Naive B cell (primary cell): ENCODE measurements at regions not wholly inside any gene's neighbourhood (a gene's known extent, or its start where the extent isn't known, plus 50 kb on each side); places are given as distances from the start of the nearest gene placed in this dataset.

Experiments used
- ATAC-seq, 2 donors: fragments of 150-1000 bp; cut with Tn5 transposase; 2 replicates each; pipeline ENCODE4 v1.10.0; 2021; ENCODE audit warnings: low read depth in 2 of 2, mild to moderate bottlenecking in 2 of 2, moderate library complexity in 2 of 2
- DNase-seq: peaks from one replicate; pipeline ENCODE4 v3.0.0; 2022
- H3K27ac Mint-ChIP-seq, 6 donors: one replicate each; pipeline ENCODE4 v1.8.0; 2020 to 2022; ENCODE audit warnings: mild to moderate bottlenecking in 6 of 6, mixed read lengths in 6 of 6, moderate library complexity in 5 of 6, inconsistent platforms in 2 of 6
- H3K27me3 Mint-ChIP-seq, 3 donors: one replicate each; pipeline ENCODE4 v1.8.0; 2021 to 2022; ENCODE audit warnings: mixed read lengths in 3 of 3, mild to moderate bottlenecking in 1 of 3
- H3K36me3 Mint-ChIP-seq, 2 donors: one replicate each; pipeline ENCODE4 v1.8.0; 2020 to 2022; ENCODE audit warnings: mixed read lengths in 2 of 2, inconsistent platforms in 1 of 2, mild to moderate bottlenecking in 1 of 2
- H3K4me1 Mint-ChIP-seq, 3 donors: one replicate each; pipeline ENCODE4 v1.8.0; 2020 to 2022; ENCODE audit warnings: mixed read lengths in 3 of 3, inconsistent platforms in 1 of 3, mild to moderate bottlenecking in 1 of 3, moderate library complexity in 1 of 3
- H3K4me3 Mint-ChIP-seq, 8 donors: one replicate each; pipeline ENCODE4 v1.8.0; 2020 to 2022; ENCODE audit warnings: mild to moderate bottlenecking in 8 of 8, mixed read lengths in 8 of 8, moderate library complexity in 8 of 8, inconsistent platforms in 2 of 8
- H3K9me3 Mint-ChIP-seq, 7 donors: one replicate each; pipeline ENCODE4 v1.8.0; 2020 to 2022; ENCODE audit warnings: mixed read lengths in 7 of 7, mild to moderate bottlenecking in 5 of 7, inconsistent platforms in 2 of 7, moderate library complexity in 1 of 7

- DNase-seq = no peak
- ATAC-seq = no peak
- no peak overlapping the region for H3K27ac Mint-ChIP-seq
- H3K4me1 Mint-ChIP-seq = no peaks in the 10 kb centered on the region
- peaks cover 10 to 42% (median 20%) of the 10 kb centered on the region in 3 donors for H3K27me3 Mint-ChIP-seq
- no peak overlapping the region for H3K4me3 Mint-ChIP-seq
- H3K9me3 Mint-ChIP-seq = peaks cover 11 to 41% (median 16%) of the 10 kb centered on the region in 7 donors
- H3K36me3 Mint-ChIP-seq = peaks cover 0 to 14% of the 10 kb centered on the region in 2 donors
These were observed 129.9 kb downstream of the C1orf94 start for GRCh38 chr1:34306568-34306967.

- DNase-seq = no peak
- H3K4me1 Mint-ChIP-seq = no peaks in the 10 kb centered on the region
- H3K27me3 Mint-ChIP-seq = peaks cover 0 to 14% (median 5%) of the 10 kb centered on the region in 3 donors
- H3K4me3 Mint-ChIP-seq = no peak overlapping the region
- no peak overlapping the region for H3K27ac Mint-ChIP-seq
- peaks cover 0 to 8% of the 10 kb centered on the region in 2 donors for H3K36me3 Mint-ChIP-seq
- no peak for ATAC-seq
- peaks cover 11 to 62% (median 24%) of the 10 kb centered on the region in 7 donors for H3K9me3 Mint-ChIP-seq
These were observed 135.7 kb downstream of the C1orf94 start for GRCh38 chr1:34312359-34312758.

- ATAC-seq (no peak), DNase-seq (no peak)
- H3K4me1 Mint-ChIP-seq = no peaks in the 10 kb centered on the region
- no peak overlapping the region for H3K4me3 Mint-ChIP-seq
- peaks cover 4 to 56% (median 19%) of the 10 kb centered on the region in 7 donors for H3K9me3 Mint-ChIP-seq
- H3K27me3 Mint-ChIP-seq = no peaks in the 10 kb centered on the region
- no peak overlapping the region for H3K27ac Mint-ChIP-seq
- H3K36me3 Mint-ChIP-seq = peaks cover 0 to 8% of the 10 kb centered on the region in 2 donors
These were observed 139.3 kb downstream of the C1orf94 start for GRCh38 chr1:34315974-34316373.

- peaks cover 0 to 8% of the 10 kb centered on the region in 2 donors for H3K36me3 Mint-ChIP-seq
- peaks cover 4 to 52% (median 17%) of the 10 kb centered on the region in 7 donors for H3K9me3 Mint-ChIP-seq
- no peaks in the 10 kb centered on the region for H3K27me3 Mint-ChIP-seq
- ATAC-seq (no peak), DNase-seq (no peak)
- H3K4me3 Mint-ChIP-seq = no peak overlapping the region
- no peaks in the 10 kb centered on the region for H3K4me1 Mint-ChIP-seq
- H3K27ac Mint-ChIP-seq = peak overlapping the region in 1 of 6 donors; percentile 79
These were observed 140.1 kb downstream of the C1orf94 start for GRCh38 chr1:34316773-34317172.

GRCh38 chr1:34319218-34319617 is 142.5 kb downstream of the C1orf94 start:
- DNase-seq (no peak), ATAC-seq (no peak)
- Mint-ChIP-seq H3K27me3 (peaks cover 0 to 7% (median 0%) of the 10 kb centered on the region in 3 donors), H3K4me3 (no peak overlapping the region), H3K27ac (peak overlapping the region in 1 of 6 donors; percentile 19), H3K36me3 (peaks cover 0 to 8% of the 10 kb centered on the region in 2 donors), H3K4me1 (no peaks in the 10 kb centered on the region), H3K9me3 (peaks cover 3 to 36% (median 15%) of the 10 kb centered on the region in 7 donors)

GRCh38 chr1:34320053-34320669 is 143.5 kb downstream of the C1orf94 start:
- H3K27ac Mint-ChIP-seq = no peak overlapping the region
- H3K27me3 Mint-ChIP-seq = peaks cover 0 to 7% (median 0%) of the 10 kb centered on the region in 3 donors
- H3K36me3 Mint-ChIP-seq = peaks cover 0 to 6% of the 10 kb centered on the region in 2 donors
- no peak for ATAC-seq
- no peaks in the 10 kb centered on the region for H3K4me1 Mint-ChIP-seq
- H3K4me3 Mint-ChIP-seq = no peak overlapping the region
- H3K9me3 Mint-ChIP-seq = peaks cover 3 to 27% (median 13%) of the 10 kb centered on the region in 7 donors
- no peak for DNase-seq

- Mint-ChIP-seq H3K9me3 (peaks cover 0 to 5% (median 3%) of the 10 kb centered on the region in 7 donors), H3K27ac (no peak overlapping the region), H3K4me3 (no peak overlapping the region), H3K4me1 (no peaks in the 10 kb centered on the region), H3K36me3 (no peaks in the 10 kb centered on the region), H3K27me3 (peaks cover 0 to 7% (median 0%) of the 10 kb centered on the region in 3 donors)
- DNase-seq = no peak
- no peak for ATAC-seq
These were observed 146.3 kb downstream of the C1orf94 start for GRCh38 chr1:34322969-34323368.

- Mint-ChIP-seq H3K27ac (no peak overlapping the region), H3K36me3 (no peaks in the 10 kb centered on the region), H3K9me3 (peaks cover 0 to 4% (median 0%) of the 10 kb centered on the region in 7 donors), H3K4me3 (no peak overlapping the region), H3K27me3 (peaks cover 0 to 7% (median 0%) of the 10 kb centered on the region in 3 donors), H3K4me1 (no peaks in the 10 kb centered on the region)
- DNase-seq (no peak), ATAC-seq (no peak)
These were observed 148.3 kb downstream of the C1orf94 start for GRCh38 chr1:34324879-34325440.

GRCh38 chr1:34328281-34328799 is 151.6 kb downstream of the C1orf94 start:
- H3K27ac Mint-ChIP-seq = no peak overlapping the region
- H3K36me3 Mint-ChIP-seq = no peaks in the 10 kb centered on the region
- DNase-seq (no peak), ATAC-seq (no peak)
- H3K27me3 Mint-ChIP-seq = no peaks in the 10 kb centered on the region
- H3K9me3 Mint-ChIP-seq = no peaks in the 10 kb centered on the region
- no peak overlapping the region for H3K4me3 Mint-ChIP-seq
- no peaks in the 10 kb centered on the region for H3K4me1 Mint-ChIP-seq

GRCh38 chr1:34330061-34330460 is 153.4 kb downstream of the C1orf94 start:
- no peaks in the 10 kb centered on the region for H3K9me3 Mint-ChIP-seq
- DNase-seq (no peak), ATAC-seq (no peak)
- no peak overlapping the region for H3K4me3 Mint-ChIP-seq
- H3K27ac Mint-ChIP-seq = no peak overlapping the region
- H3K36me3 Mint-ChIP-seq = no peaks in the 10 kb centered on the region
- no peaks in the 10 kb centered on the region for H3K4me1 Mint-ChIP-seq
- no peaks in the 10 kb centered on the region for H3K27me3 Mint-ChIP-seq

- Mint-ChIP-seq H3K36me3 (no peaks in the 10 kb centered on the region), H3K9me3 (no peaks in the 10 kb centered on the region), H3K4me3 (no peak overlapping the region)
These were observed 154.6 kb downstream of the C1orf94 start for GRCh38 chr1:34331020-34331926.

GRCh38 chr1:34332996-34333395 is 156.3 kb downstream of the C1orf94 start:
- no peak for ATAC-seq
- H3K27me3 Mint-ChIP-seq = peaks cover 0 to 2% (median 0%) of the 10 kb centered on the region in 3 donors

More at GRCh38 chr1:34331020-34331926, 154.6 kb downstream of the C1orf94 start:
- Mint-ChIP-seq H3K27ac (no peak overlapping the region), H3K4me1 (no peaks in the 10 kb centered on the region), H3K27me3 (no peaks in the 10 kb centered on the region)
- no peak for ATAC-seq
- DNase-seq = no peak

GRCh38 chr1:34338871-34339270 is 162.2 kb downstream of the C1orf94 start:
- no peaks in the 10 kb centered on the region for H3K4me1 Mint-ChIP-seq
- H3K4me3 Mint-ChIP-seq = no peak overlapping the region
- no peak for DNase-seq
- no peak for ATAC-seq
- peaks cover 0 to 3% (median 2%) of the 10 kb centered on the region in 7 donors for H3K9me3 Mint-ChIP-seq
- H3K36me3 Mint-ChIP-seq = no peaks in the 10 kb centered on the region
- peaks cover 5 to 13% (median 6%) of the 10 kb centered on the region in 3 donors for H3K27me3 Mint-ChIP-seq
- H3K27ac Mint-ChIP-seq = no peak overlapping the region

More at GRCh38 chr1:34332996-34333395, 156.3 kb downstream of the C1orf94 start:
- Mint-ChIP-seq H3K27ac (no peak overlapping the region), H3K4me3 (no peak overlapping the region), H3K4me1 (no peaks in the 10 kb centered on the region), H3K36me3 (no peaks in the 10 kb centered on the region), H3K9me3 (peaks cover 0 to 2% (median 0%) of the 10 kb centered on the region in 7 donors)
- no peak for DNase-seq
